ENCODE measurements at regions not wholly inside any gene's neighbourhood (a gene's known extent, or its start where the extent isn't known, plus 50 kb on each side); places are given as distances from the start of the nearest gene placed in this dataset.

DNA sequence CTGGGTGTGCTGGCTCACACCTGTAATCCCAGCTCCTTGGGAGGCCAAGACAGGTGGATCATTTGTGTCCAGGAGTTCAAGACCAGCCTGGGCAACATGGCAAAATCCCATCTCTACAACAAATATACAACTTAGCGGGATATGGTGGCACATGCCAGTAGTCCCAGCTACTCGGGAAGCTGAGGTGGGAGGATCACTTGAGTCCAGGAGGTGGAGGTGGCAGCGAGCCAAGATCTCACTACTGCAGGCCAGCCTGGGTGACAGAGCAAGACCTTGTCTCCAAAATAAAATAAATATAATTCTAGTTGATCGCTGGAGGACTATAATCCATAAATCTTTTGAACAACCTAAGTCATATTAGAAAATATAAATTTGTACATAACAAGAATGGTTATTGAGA, 1061.5 kb upstream of the PCDH9 start:
- TF ChIP-seq, protein P1, sequence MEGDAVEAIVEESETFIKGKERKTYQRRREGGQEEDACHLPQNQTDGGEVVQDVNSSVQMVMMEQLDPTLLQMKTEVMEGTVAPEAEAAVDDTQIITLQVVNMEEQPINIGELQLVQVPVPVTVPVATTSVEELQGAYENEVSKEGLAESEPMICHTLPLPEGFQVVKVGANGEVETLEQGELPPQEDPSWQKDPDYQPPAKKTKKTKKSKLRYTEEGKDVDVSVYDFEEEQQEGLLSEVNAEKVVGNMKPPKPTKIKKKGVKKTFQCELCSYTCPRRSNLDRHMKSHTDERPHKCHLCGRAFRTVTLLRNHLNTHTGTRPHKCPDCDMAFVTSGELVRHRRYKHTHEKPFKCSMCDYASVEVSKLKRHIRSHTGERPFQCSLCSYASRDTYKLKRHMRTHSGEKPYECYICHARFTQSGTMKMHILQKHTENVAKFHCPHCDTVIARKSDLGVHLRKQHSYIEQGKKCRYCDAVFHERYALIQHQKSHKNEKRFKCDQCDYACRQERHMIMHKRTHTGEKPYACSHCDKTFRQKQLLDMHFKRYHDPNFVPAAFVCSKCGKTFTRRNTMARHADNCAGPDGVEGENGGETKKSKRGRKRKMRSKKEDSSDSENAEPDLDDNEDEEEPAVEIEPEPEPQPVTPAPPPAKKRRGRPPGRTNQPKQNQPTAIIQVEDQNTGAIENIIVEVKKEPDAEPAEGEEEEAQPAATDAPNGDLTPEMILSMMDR (IDR thresholded peaks at IDR 0.05) = no peak
- no peak for TF ChIP-seq POLR2A (IDR thresholded peaks at IDR 0.05)
